WTC11 (cell line): ENCODE measurements at regions not wholly inside any gene's neighbourhood (a gene's known extent, or its start where the extent isn't known, plus 50 kb on each side); places are given as distances from the start of the nearest gene placed in this dataset.

Experiments used
- ATAC-seq: fragments of 200-7000 bp; cut with Tn5 transposase; 2 replicates; pipeline ENCODE4 v1.10.0; 2021; ENCODE audit warnings: mild to moderate bottlenecking, moderate library complexity
- CTCF ChIA-PET: fragments of 300-600 bp; sonication (Branson Sonifier 250); formaldehyde crosslinking; loops from one replicate; lab custom pipeline; 2021; ENCODE audit warnings: antibody characterized with exemption; lab: Charles Lee
- POLR2A ChIA-PET: fragments of 350-600 bp; sonication (Branson Sonifier 250); formaldehyde crosslinking; loops from one replicate; lab custom pipeline; 2021; ENCODE audit warnings: antibody characterized with exemption; lab: Charles Lee
- DNase-seq: peaks from one replicate; pipeline ENCODE4 v3.0.0; 2021; ENCODE audit warnings: low spot score
- H3K27ac Mint-ChIP-seq: 2 replicates; pipeline ENCODE4 v1.8.0; 2021; ENCODE audit warnings: mixed read lengths
- H3K27me3 Mint-ChIP-seq: 2 replicates; pipeline ENCODE4 v1.8.0; 2021; ENCODE audit warnings: low read depth, mild to moderate bottlenecking, moderate library complexity, mixed read lengths
- H3K36me3 Mint-ChIP-seq: 2 replicates; pipeline ENCODE4 v1.8.0; 2021; ENCODE audit warnings: mixed read lengths
- H3K4me1 Mint-ChIP-seq: 2 replicates; pipeline ENCODE4 v1.8.0; 2022; ENCODE audit warnings: mixed read lengths
- H3K4me3 Mint-ChIP-seq: 2 replicates; pipeline ENCODE4 v1.8.0; 2021; ENCODE audit warnings: mild to moderate bottlenecking, moderate library complexity, mixed read lengths
- H3K9me3 Mint-ChIP-seq: 2 replicates; pipeline ENCODE4 v1.8.0; 2021; ENCODE audit warnings: mixed read lengths
- ESRRA ChIP-seq: sonication (generic); formaldehyde crosslinking; IDR thresholded peaks from 2 replicates; pipeline ENCODE4 v1.8.1; 2022; ENCODE audit warnings: mild to moderate bottlenecking, missing genetic modification reagents, borderline replicate concordance
- ETV6 ChIP-seq: sonication (generic); formaldehyde crosslinking; IDR thresholded peaks from 2 replicates; pipeline ENCODE4 v1.8.1; 2022; ENCODE audit warnings: mild to moderate bottlenecking, missing genetic modification reagents
- GRHL2 ChIP-seq: fragments of 250-450 bp; sonication (Bioruptor Pico); IDR thresholded peaks from 2 replicates; pipeline ENCODE4 v1.8.0; 2022; ENCODE audit warnings: mild to moderate bottlenecking, moderate library complexity; ENCODE audit not compliant: insufficient replicate concordance, severe bottlenecking
- HMGA2 ChIP-seq: fragments of 250-450 bp; sonication (Bioruptor Pico); IDR thresholded peaks from 2 replicates; pipeline ENCODE4 v1.4.0; 2021; ENCODE audit warnings: mild to moderate bottlenecking, moderate library complexity
- IRF2 ChIP-seq: sonication (generic); formaldehyde crosslinking; IDR thresholded peaks from 2 replicates; pipeline ENCODE4 v1.8.0; 2022; ENCODE audit warnings: low read depth, missing genetic modification reagents, borderline replicate concordance
- MAX ChIP-seq: sonication (generic); formaldehyde crosslinking; IDR thresholded peaks from 2 replicates; pipeline ENCODE4 v1.8.0; 2022; ENCODE audit warnings: mild to moderate bottlenecking, missing genetic modification reagents
- MLX ChIP-seq: sonication (generic); formaldehyde crosslinking; IDR thresholded peaks from 2 replicates; pipeline ENCODE4 v1.8.1; 2023; ENCODE audit warnings: mild to moderate bottlenecking, missing genetic modification reagents, moderate library complexity
- MYBL2 ChIP-seq: sonication (generic); formaldehyde crosslinking; IDR thresholded peaks from 2 replicates; pipeline ENCODE4 v1.8.1; 2023; ENCODE audit warnings: mild to moderate bottlenecking, moderate library complexity, missing genetic modification reagents
- NFATC4 ChIP-seq: fragments of 250-450 bp; sonication (Bioruptor Pico); IDR thresholded peaks from 2 replicates; pipeline ENCODE4 v1.9.0; 2021; ENCODE audit warnings: mild to moderate bottlenecking
- NFE2L1 ChIP-seq: sonication (generic); formaldehyde crosslinking; IDR thresholded peaks from 2 replicates; pipeline ENCODE4 v1.8.1; 2023; ENCODE audit warnings: missing genetic modification reagents
- PREB ChIP-seq: sonication (generic); formaldehyde crosslinking; IDR thresholded peaks from 2 replicates; pipeline ENCODE4 v1.8.1; 2022; ENCODE audit warnings: mild to moderate bottlenecking, missing genetic modification reagents, moderate library complexity, borderline replicate concordance
- SMAD3 ChIP-seq: sonication (generic); formaldehyde crosslinking; IDR thresholded peaks from 2 replicates; pipeline ENCODE4 v1.8.0; 2022; ENCODE audit warnings: missing genetic modification reagents, mild to moderate bottlenecking, borderline replicate concordance
- SOX15 ChIP-seq: fragments of 250-450 bp; sonication (Bioruptor Pico); IDR thresholded peaks from 2 replicates; pipeline ENCODE4 v1.9.0; 2021; ENCODE audit warnings: mild to moderate bottlenecking
- STAT6 ChIP-seq: sonication (generic); formaldehyde crosslinking; conservative IDR thresholded peaks from 2 replicates; pipeline ENCODE4 v1.8.1; 2023; ENCODE audit warnings: mild to moderate bottlenecking, low read depth, missing genetic modification reagents, moderate library complexity
- TEAD4 ChIP-seq: sonication (generic); formaldehyde crosslinking; IDR thresholded peaks from 2 replicates; pipeline ENCODE4 v1.8.0; 2022; ENCODE audit warnings: mild to moderate bottlenecking, missing genetic modification reagents
- ZNF317 ChIP-seq: sonication (generic); formaldehyde crosslinking; IDR thresholded peaks from 2 replicates; pipeline ENCODE4 v1.8.1; 2023; ENCODE audit warnings: low read depth, mild to moderate bottlenecking, moderate library complexity, missing genetic modification reagents, borderline replicate concordance
- ZNF423 ChIP-seq: fragments of 250-450 bp; sonication (Bioruptor Pico); IDR thresholded peaks from 2 replicates; pipeline ENCODE4 v2.1.2; 2022; ENCODE audit warnings: mild to moderate bottlenecking, moderate library complexity
- ZNF671 ChIP-seq: fragments of 250-450 bp; sonication (Bioruptor Pico); IDR thresholded peaks from 2 replicates; pipeline ENCODE4 v1.8.0; 2021; ENCODE audit warnings: mild to moderate bottlenecking
- TF ChIP-seq, protein P1 (sequence below): fragments of 200-600 bp; IDR thresholded peaks from 2 replicates; pipeline ENCODE4 v1.8.0; 2022; ENCODE audit warnings: antibody characterized with exemption
- TF ChIP-seq, protein P2 (sequence below): sonication (generic); formaldehyde crosslinking; IDR thresholded peaks from 2 replicates; pipeline ENCODE4 v1.8.1; 2023; ENCODE audit warnings: mild to moderate bottlenecking, missing genetic modification reagents

DNA sequence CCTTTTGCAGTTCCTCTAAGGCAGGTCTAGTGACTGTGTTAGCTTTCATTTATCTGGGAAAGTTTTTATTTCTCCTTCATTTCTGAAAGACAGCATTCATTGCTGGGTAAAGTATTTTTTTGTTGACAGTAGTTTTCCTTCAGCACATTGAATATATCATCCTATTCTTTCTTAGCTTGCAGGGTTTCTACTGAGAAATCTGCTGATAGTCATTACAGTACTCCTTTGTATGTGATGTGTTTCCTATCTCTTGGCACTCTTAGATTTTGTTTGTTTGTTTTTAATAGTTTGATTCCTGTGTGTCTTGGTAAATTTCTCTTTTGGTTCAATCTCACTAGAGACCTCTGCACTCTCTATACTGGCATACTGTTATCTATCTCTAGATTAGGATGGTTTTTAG, 1667.9 kb downstream of the SLITRK1 start:
- Mint-ChIP-seq H3K9me3 (peaks cover 32% of the 10 kb centered on the region), H3K27me3 (no peaks in the 10 kb centered on the region), H3K4me3 (no peak overlapping the region), H3K4me1 (no peaks in the 10 kb centered on the region), H3K27ac (no peak overlapping the region), H3K36me3 (peaks cover 18% of the 10 kb centered on the region)
- DNase-seq (no peak), ATAC-seq (no peak)
- ChIA-PET CTCF (no interaction called here), POLR2A (no interaction called here)
- TF ChIP-seq ETV6 (CRISPR knock-in tag) = no peak

DNA sequence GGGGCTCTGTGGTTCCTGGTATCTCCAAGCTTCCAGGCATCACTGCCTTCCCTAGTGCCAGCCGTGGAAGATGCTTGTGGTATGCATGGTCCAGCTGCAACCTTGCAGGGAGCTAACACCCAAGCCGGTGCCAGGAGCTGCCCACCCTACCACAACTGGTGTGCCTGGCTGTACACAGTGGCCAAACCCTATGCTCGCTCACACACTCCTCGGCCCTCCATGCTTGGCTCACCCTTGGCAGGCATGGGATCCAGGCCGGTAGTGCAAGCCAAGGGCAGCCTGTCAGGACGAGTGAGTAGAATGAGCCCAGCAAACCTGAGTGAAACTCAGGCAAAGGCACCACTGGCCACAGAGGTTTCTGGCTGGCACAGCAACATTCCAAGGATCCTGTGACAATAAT, 1676.0 kb downstream of the SLITRK1 start:
- ATAC-seq = no peak

DNA sequence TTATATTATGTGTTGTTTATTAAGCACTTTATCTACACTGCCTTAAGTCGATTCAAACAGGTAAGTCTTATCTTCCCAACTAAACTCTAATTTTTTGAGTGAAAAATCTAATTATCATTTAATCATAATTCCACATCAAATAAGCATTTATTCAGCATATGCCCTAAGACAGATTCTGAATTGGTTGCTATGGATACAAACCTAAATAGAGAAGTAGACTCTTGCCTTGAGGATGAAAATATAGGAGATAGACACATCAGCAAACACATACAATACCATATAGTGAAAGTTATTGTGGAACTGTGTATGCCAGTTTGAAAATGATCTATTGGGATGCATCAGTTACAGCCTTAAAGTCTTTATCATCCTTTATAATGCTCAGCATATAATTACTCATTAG, 1679.9 kb downstream of the SLITRK1 start:
- Mint-ChIP-seq H3K4me3 (no peak overlapping the region), H3K27ac (no peak overlapping the region), H3K9me3 (no peaks in the 10 kb centered on the region), H3K27me3 (no peaks in the 10 kb centered on the region), H3K4me1 (peaks cover 7% of the 10 kb centered on the region), H3K36me3 (no peaks in the 10 kb centered on the region)
- CTCF ChIA-PET = no interaction called here
- TF ChIP-seq SOX15 (CRISPR knock-in tag) = no peak
- no peak for TF ChIP-seq IRF2
- no peak for TF ChIP-seq GRHL2
- no peak for DNase-seq
- no peak for ATAC-seq
- POLR2A ChIA-PET = no interaction called here

More for the DNA sequence above, 1676.0 kb downstream of the SLITRK1 start:
- no peaks in the 10 kb centered on the region for H3K9me3 Mint-ChIP-seq
- no peak overlapping the region for H3K4me3 Mint-ChIP-seq
- TF ChIP-seq PREB = no peak
- no peak for TF ChIP-seq SMAD3 (CRISPR knock-in tag)
- TF ChIP-seq NFE2L1 (CRISPR knock-in tag) = no peak
- TF ChIP-seq, protein P1, sequence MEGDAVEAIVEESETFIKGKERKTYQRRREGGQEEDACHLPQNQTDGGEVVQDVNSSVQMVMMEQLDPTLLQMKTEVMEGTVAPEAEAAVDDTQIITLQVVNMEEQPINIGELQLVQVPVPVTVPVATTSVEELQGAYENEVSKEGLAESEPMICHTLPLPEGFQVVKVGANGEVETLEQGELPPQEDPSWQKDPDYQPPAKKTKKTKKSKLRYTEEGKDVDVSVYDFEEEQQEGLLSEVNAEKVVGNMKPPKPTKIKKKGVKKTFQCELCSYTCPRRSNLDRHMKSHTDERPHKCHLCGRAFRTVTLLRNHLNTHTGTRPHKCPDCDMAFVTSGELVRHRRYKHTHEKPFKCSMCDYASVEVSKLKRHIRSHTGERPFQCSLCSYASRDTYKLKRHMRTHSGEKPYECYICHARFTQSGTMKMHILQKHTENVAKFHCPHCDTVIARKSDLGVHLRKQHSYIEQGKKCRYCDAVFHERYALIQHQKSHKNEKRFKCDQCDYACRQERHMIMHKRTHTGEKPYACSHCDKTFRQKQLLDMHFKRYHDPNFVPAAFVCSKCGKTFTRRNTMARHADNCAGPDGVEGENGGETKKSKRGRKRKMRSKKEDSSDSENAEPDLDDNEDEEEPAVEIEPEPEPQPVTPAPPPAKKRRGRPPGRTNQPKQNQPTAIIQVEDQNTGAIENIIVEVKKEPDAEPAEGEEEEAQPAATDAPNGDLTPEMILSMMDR = no peak
- no peak for TF ChIP-seq ZNF317 (CRISPR knock-in tag)
- TF ChIP-seq TEAD4 (CRISPR knock-in tag) = no peak
- TF ChIP-seq MLX (CRISPR knock-in tag) = no peak
- TF ChIP-seq ESRRA (CRISPR knock-in tag) = no peak
- TF ChIP-seq ZNF423 (CRISPR knock-in tag) = no peak
- DNase-seq = no peak
- ChIA-PET CTCF (no interaction called here), POLR2A (no interaction called here)
- H3K27ac Mint-ChIP-seq = no peak overlapping the region
- H3K4me1 Mint-ChIP-seq = no peaks in the 10 kb centered on the region
- no peaks in the 10 kb centered on the region for H3K27me3 Mint-ChIP-seq
- no peaks in the 10 kb centered on the region for H3K36me3 Mint-ChIP-seq

DNA sequence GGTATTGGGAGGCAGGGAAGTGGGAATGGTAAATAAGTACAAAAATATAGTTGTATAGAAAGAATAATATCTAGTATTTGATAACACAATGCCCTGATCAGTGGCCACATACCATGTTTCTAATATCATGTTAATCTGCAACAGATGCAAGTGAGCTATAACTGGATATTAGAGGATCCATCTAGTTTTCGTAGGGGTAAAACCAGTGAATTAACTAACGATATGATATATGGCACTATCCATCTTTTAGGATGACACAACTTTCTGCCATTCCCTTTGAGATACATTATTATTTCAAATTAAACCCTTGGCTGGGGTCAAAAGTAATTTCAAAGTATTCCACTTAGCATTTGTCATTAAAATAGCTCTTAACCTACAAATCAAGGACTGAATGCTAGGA, 1686.2 kb downstream of the SLITRK1 start:
- CTCF ChIA-PET = no interaction called here
- ATAC-seq (no peak), DNase-seq (no peak)
- POLR2A ChIA-PET = no interaction called here
- H3K36me3 Mint-ChIP-seq = no peaks in the 10 kb centered on the region
- no peaks in the 10 kb centered on the region for H3K27me3 Mint-ChIP-seq
- H3K9me3 Mint-ChIP-seq = no peaks in the 10 kb centered on the region
- H3K27ac Mint-ChIP-seq = no peak overlapping the region
- no peak overlapping the region for H3K4me3 Mint-ChIP-seq
- peaks cover 8% of the 10 kb centered on the region for H3K4me1 Mint-ChIP-seq
- TF ChIP-seq MYBL2 (CRISPR knock-in tag) = no peak
- TF ChIP-seq HMGA2 = no peak
- TF ChIP-seq MAX (CRISPR knock-in tag) = no peak
- no peak for TF ChIP-seq NFATC4 (CRISPR knock-in tag)
- TF ChIP-seq ZNF671 (CRISPR knock-in tag) = no peak
- TF ChIP-seq, protein P1 = no peak
- TF ChIP-seq, protein P2, sequence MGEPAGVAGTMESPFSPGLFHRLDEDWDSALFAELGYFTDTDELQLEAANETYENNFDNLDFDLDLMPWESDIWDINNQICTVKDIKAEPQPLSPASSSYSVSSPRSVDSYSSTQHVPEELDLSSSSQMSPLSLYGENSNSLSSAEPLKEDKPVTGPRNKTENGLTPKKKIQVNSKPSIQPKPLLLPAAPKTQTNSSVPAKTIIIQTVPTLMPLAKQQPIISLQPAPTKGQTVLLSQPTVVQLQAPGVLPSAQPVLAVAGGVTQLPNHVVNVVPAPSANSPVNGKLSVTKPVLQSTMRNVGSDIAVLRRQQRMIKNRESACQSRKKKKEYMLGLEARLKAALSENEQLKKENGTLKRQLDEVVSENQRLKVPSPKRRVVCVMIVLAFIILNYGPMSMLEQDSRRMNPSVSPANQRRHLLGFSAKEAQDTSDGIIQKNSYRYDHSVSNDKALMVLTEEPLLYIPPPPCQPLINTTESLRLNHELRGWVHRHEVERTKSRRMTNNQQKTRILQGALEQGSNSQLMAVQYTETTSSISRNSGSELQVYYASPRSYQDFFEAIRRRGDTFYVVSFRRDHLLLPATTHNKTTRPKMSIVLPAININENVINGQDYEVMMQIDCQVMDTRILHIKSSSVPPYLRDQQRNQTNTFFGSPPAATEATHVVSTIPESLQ (CRISPR knock-in tag) = no peak
- no peak for TF ChIP-seq STAT6 (CRISPR knock-in tag)
